ENCODE measurements at regions not wholly inside any gene's neighbourhood (a gene's known extent, or its start where the extent isn't known, plus 50 kb on each side); places are given as distances from the start of the nearest gene placed in this dataset.

GRCh38 chr12:67208281-67209067 is 60.7 kb upstream of the CAND1 start:
- Histone ChIP-seq H3K79me1 (ENCODE audit: insufficient read depth, low read depth, low read length, poor library complexity, severe bottlenecking) (no peaks in the 10 kb centered on the region), H3K27me3 (ENCODE audit: insufficient read depth, low read length) (no peaks in the 10 kb centered on the region), H4K5ac (ENCODE audit: insufficient read length, low read depth, low read length) (no peak overlapping the region), H3K14ac (ENCODE audit: insufficient read depth, low read length) (no peak overlapping the region), H3K4me2 (ENCODE audit: insufficient read depth, insufficient read length, low read length) (no peak overlapping the region), H3K56ac (ENCODE audit: insufficient read length, low read depth, low read length) (no peak overlapping the region), H2AFZ (ENCODE audit: low read length) (no peak overlapping the region), H3K9ac (ENCODE audit: extremely low read depth, insufficient read length, low read length) (no peak overlapping the region), H3K9me3 (ENCODE audit: control insufficient read depth, low read depth, low read length) (no peaks in the 10 kb centered on the region), H3K27ac (ENCODE audit: insufficient read length, low read depth, low read length) (no peak overlapping the region), H3K18ac (ENCODE audit: insufficient read length, low read depth, low read length) (no peak overlapping the region), H3K79me2 (ENCODE audit: insufficient read depth, low read length) (no peaks in the 10 kb centered on the region), H4K8ac (replicated peaks; ENCODE audit: insufficient read length, low read depth, low read length) (no peak overlapping the region), H4K20me1 (ENCODE audit: control insufficient read depth, insufficient read depth, insufficient read length) (no peaks in the 10 kb centered on the region), H2BK120ac (ENCODE audit: low read depth, low read length, poor library complexity, severe bottlenecking) (no peak overlapping the region), H2BK12ac (ENCODE audit: insufficient read length, low read depth, low read length) (no peak overlapping the region), H2BK20ac (ENCODE audit: low read depth, low read length, poor library complexity, severe bottlenecking) (no peak overlapping the region), H2BK5ac (ENCODE audit: insufficient read length, low read length) (no peak overlapping the region), H2AK5ac (ENCODE audit: insufficient read length, low read length) (no peak overlapping the region), H3K4ac (ENCODE audit: low read depth, low read length) (no peak overlapping the region), H3K23me2 (ENCODE audit: insufficient read length, low read depth, low read length, poor library complexity, severe bottlenecking) (no peaks in the 10 kb centered on the region), H2BK15ac (ENCODE audit: low read depth, low read length) (no peak overlapping the region), H3T11ph (ENCODE audit: low read length) (no peak overlapping the region), H3K4me1 (ENCODE audit: insufficient read depth, low read length) (no peaks in the 10 kb centered on the region), H3K23ac (ENCODE audit: insufficient read length, low read depth, low read length) (no peak overlapping the region), H4K91ac (ENCODE audit: insufficient read length, low read depth, low read length) (no peak overlapping the region)
- Mint-ChIP-seq H3K9me3 (no peaks in the 10 kb centered on the region), H3K36me3 (ENCODE audit: insufficient read depth in 1 of 3, low read depth in 3 of 3) (no peaks in the 10 kb centered on the region), H3K27ac (no peak overlapping the region), H3K4me1 (no peaks in the 10 kb centered on the region), H3K27me3 (ENCODE audit: low read depth) (no peaks in the 10 kb centered on the region), H3K4me3 (no peak overlapping the region)
- DNase-seq = no peak
- WGBS (ENCODE audit: extremely low coverage, insufficient read length, low lambda C conversion rate) = no CpG with 5 or more reads among the region's 8 CpGs
- TF ChIP-seq CTCF (conservative IDR thresholded peaks at IDR 0.05) = no peak
